ENCODE measurements at regions not wholly inside any gene's neighbourhood (a gene's known extent, or its start where the extent isn't known, plus 50 kb on each side); places are given as distances from the start of the nearest gene placed in this dataset.

GRCh38 chr4:63493265-63493664 lies 916.0 kb downstream of the TECRL start:
- no peaks in the 10 kb centered on the region for H3K36me3 ChIP-seq
- no peak overlapping the region for H3K4me3 ChIP-seq
- H3K27ac ChIP-seq = no peak overlapping the region
- TF ChIP-seq POLR2AphosphoS5 (IDR thresholded peaks at IDR 0.05) (no peak), EP300 (IDR thresholded peaks at IDR 0.05) (no peak), CTCF (IDR thresholded peaks at IDR 0.05) (no peak), POLR2A (IDR thresholded peaks at IDR 0.05) (no peak)
- H3K27me3 ChIP-seq = no peaks in the 10 kb centered on the region
- no peaks in the 10 kb centered on the region for H3K4me1 ChIP-seq
- no peaks in the 10 kb centered on the region for H3K9me3 ChIP-seq
- ATAC-seq (ENCODE audit: low FRiP score in 2 of 2) (no peak), DNase-seq (no peak)

GRCh38 chr4:63492515-63492914 lies 916.7 kb downstream of the TECRL start:
- ATAC-seq (ENCODE audit: low FRiP score in 2 of 2) (no peak), DNase-seq (no peak)
- H3K27ac ChIP-seq = no peak overlapping the region
- no peaks in the 10 kb centered on the region for H3K36me3 ChIP-seq
- no peaks in the 10 kb centered on the region for H3K9me3 ChIP-seq
- H3K4me3 ChIP-seq = no peak overlapping the region
- H3K27me3 ChIP-seq = no peaks in the 10 kb centered on the region
- H3K4me1 ChIP-seq = no peaks in the 10 kb centered on the region
- TF ChIP-seq EP300 (IDR thresholded peaks at IDR 0.05) = no peak
- TF ChIP-seq POLR2A (IDR thresholded peaks at IDR 0.05) = no peak

DNA sequence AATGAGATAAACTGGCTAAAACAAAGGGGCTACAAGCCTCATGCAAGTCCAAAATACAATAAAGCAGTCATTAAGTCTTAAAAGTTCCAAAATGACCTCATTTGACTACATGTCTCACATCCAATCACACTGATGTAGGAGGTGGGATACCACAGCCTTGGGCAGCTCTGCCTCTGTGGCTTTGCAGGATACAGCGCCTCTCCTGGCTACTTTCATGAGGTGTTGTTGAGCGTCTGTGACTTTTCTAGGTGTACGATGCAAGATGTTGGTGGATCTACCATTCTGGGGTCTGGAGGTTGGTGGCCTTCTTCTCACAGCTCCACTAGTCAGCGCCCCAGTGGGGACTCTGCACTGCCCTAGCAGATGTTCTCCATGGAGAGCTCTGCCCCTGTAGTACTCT lies 944.9 kb downstream of the TECRL start:
- no peaks in the 10 kb centered on the region for H3K36me3 ChIP-seq
- no peak for DNase-seq
- no peaks in the 10 kb centered on the region for H3K27me3 ChIP-seq
- whole genome bisulfite sequencing, 2 donors = 80 to 92% methylated on average over 3 to 4 of the region's 4 CpGs
- no peak for ATAC-seq (ENCODE audit: low FRiP score in 2 of 2)
- H3K4me1 ChIP-seq = no peaks in the 10 kb centered on the region
- no peak overlapping the region for H3K27ac ChIP-seq
- H3K4me3 ChIP-seq = no peak overlapping the region
- peaks cover 0 to 5% (median 0%) of the 10 kb centered on the region in 4 donors for H3K9me3 ChIP-seq
- TF ChIP-seq CTCF (IDR thresholded peaks at IDR 0.05) = no peak
- TF ChIP-seq POLR2AphosphoS5 (IDR thresholded peaks at IDR 0.05) = no peak
- no peak for TF ChIP-seq EP300 (IDR thresholded peaks at IDR 0.05)
- TF ChIP-seq POLR2A (IDR thresholded peaks at IDR 0.05) = no peak

- 79 to 89% methylated on average over 2 of the region's 2 CpGs for WGBS, 2 donors
- Histone ChIP-seq H3K27ac (no peak overlapping the region), H3K4me1 (no peaks in the 10 kb centered on the region), H3K36me3 (no peaks in the 10 kb centered on the region), H3K27me3 (no peaks in the 10 kb centered on the region), H3K9me3 (peaks cover 0 to 5% (median 0%) of the 10 kb centered on the region in 4 donors), H3K4me3 (no peak overlapping the region)
- no peak for DNase-seq
- ATAC-seq (ENCODE audit: low FRiP score in 2 of 2) = no peak
- TF ChIP-seq EP300 (IDR thresholded peaks at IDR 0.05) (no peak), POLR2AphosphoS5 (IDR thresholded peaks at IDR 0.05) (no peak), POLR2A (IDR thresholded peaks at IDR 0.05) (no peak), CTCF (IDR thresholded peaks at IDR 0.05) (no peak)
Measured at GRCh38 chr4:63460075-63460474, 949.2 kb downstream of the TECRL start.

- Histone ChIP-seq H3K27me3 (no peaks in the 10 kb centered on the region), H3K4me3 (no peak overlapping the region), H3K4me1 (no peaks in the 10 kb centered on the region), H3K27ac (no peak overlapping the region), H3K9me3 (peaks cover 0 to under 1% (median 0%) of the 10 kb centered on the region in 4 donors), H3K36me3 (no peaks in the 10 kb centered on the region)
- no peak for ATAC-seq (ENCODE audit: low FRiP score in 2 of 2)
- TF ChIP-seq POLR2A (IDR thresholded peaks at IDR 0.05) = no peak
- no peak for TF ChIP-seq EP300 (IDR thresholded peaks at IDR 0.05)
- TF ChIP-seq CTCF (IDR thresholded peaks at IDR 0.05) = no peak
- no peak for TF ChIP-seq POLR2AphosphoS5 (IDR thresholded peaks at IDR 0.05)
- WGBS, 2 donors = 52 to 54% methylated on average over 2 of the region's 2 CpGs
- DNase-seq = no peak
Measured at GRCh38 chr4:63459329-63459728, 949.9 kb downstream of the TECRL start.
